HFFc6 (cell line): ENCODE measurements at regions not wholly inside any gene's neighbourhood (a gene's known extent, or its start where the extent isn't known, plus 50 kb on each side); places are given as distances from the start of the nearest gene placed in this dataset.
A peak's percentile ranks its signal among the peaks of the same experiment; 100 is the strongest.

Experiments
- DNase-seq: peaks from one replicate; pipeline ENCODE4 v3.0.0-alpha.2; 2018
- H3K27ac Mint-ChIP-seq: 2 replicates; pipeline ENCODE4 v1.8.0; 2020; ENCODE audit warnings: mild to moderate bottlenecking, mixed read lengths
- H3K27me3 Mint-ChIP-seq: 2 replicates; pipeline ENCODE4 v1.8.0; 2021; ENCODE audit warnings: mild to moderate bottlenecking, moderate library complexity, mixed read lengths; ENCODE audit not compliant: insufficient read depth
- H3K36me3 Mint-ChIP-seq: 2 replicates; pipeline ENCODE4 v1.8.0; 2021; ENCODE audit warnings: low read depth, mixed read lengths
- H3K4me1 Mint-ChIP-seq: 2 replicates; pipeline ENCODE4 v1.8.0; 2020; ENCODE audit warnings: low read depth, mixed read lengths
- H3K4me3 Mint-ChIP-seq: 2 replicates; pipeline ENCODE4 v1.8.0; 2020; ENCODE audit warnings: mild to moderate bottlenecking, moderate library complexity, mixed read lengths
- H3K9me3 Mint-ChIP-seq: 2 replicates; pipeline ENCODE4 v1.8.0; 2020; ENCODE audit warnings: mild to moderate bottlenecking, mixed read lengths
- TF ChIP-seq, protein P1 (sequence below): fragments of 200-600 bp; sonication (generic); IDR thresholded peaks from 2 replicates; pipeline ENCODE4 v1.5.0; 2021; ENCODE audit warnings: antibody characterized with exemption, mild to moderate bottlenecking

DNA sequence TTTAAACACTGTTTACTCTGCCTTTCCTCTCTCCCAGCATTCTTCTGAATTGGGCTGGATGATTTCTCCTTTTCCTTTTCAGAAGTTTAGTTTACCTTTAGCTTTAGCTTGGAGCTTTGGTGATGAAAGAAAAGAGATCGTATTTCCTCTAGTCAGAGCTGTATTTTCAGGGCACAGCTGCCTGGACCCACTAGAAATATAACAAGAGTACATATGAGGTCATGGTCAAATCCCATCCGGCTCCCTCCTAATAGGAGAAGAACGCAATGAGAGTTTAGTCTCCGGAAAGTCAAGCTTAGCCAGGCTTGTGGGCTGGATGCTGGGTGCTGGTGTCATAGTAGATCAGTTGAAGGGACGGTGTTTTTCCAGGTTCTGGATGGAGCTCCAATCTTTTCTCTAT lies 177.1 kb upstream of the PFN2 start:
- Mint-ChIP-seq H3K4me3 (peak overlapping the region; percentile 85), H3K27me3 (no peaks in the 10 kb centered on the region), H3K36me3 (peaks cover 7% of the 10 kb centered on the region; the same call in 1 of the 2 replicates), H3K9me3 (peaks cover 3% of the 10 kb centered on the region; the same call in 1 of the 2 replicates), H3K4me1 (peaks cover 85% of the 10 kb centered on the region), H3K27ac (peak overlapping the region; percentile 92)
- TF ChIP-seq, protein P1, sequence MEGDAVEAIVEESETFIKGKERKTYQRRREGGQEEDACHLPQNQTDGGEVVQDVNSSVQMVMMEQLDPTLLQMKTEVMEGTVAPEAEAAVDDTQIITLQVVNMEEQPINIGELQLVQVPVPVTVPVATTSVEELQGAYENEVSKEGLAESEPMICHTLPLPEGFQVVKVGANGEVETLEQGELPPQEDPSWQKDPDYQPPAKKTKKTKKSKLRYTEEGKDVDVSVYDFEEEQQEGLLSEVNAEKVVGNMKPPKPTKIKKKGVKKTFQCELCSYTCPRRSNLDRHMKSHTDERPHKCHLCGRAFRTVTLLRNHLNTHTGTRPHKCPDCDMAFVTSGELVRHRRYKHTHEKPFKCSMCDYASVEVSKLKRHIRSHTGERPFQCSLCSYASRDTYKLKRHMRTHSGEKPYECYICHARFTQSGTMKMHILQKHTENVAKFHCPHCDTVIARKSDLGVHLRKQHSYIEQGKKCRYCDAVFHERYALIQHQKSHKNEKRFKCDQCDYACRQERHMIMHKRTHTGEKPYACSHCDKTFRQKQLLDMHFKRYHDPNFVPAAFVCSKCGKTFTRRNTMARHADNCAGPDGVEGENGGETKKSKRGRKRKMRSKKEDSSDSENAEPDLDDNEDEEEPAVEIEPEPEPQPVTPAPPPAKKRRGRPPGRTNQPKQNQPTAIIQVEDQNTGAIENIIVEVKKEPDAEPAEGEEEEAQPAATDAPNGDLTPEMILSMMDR = no peak
- peak; percentile 57 for DNase-seq

DNA sequence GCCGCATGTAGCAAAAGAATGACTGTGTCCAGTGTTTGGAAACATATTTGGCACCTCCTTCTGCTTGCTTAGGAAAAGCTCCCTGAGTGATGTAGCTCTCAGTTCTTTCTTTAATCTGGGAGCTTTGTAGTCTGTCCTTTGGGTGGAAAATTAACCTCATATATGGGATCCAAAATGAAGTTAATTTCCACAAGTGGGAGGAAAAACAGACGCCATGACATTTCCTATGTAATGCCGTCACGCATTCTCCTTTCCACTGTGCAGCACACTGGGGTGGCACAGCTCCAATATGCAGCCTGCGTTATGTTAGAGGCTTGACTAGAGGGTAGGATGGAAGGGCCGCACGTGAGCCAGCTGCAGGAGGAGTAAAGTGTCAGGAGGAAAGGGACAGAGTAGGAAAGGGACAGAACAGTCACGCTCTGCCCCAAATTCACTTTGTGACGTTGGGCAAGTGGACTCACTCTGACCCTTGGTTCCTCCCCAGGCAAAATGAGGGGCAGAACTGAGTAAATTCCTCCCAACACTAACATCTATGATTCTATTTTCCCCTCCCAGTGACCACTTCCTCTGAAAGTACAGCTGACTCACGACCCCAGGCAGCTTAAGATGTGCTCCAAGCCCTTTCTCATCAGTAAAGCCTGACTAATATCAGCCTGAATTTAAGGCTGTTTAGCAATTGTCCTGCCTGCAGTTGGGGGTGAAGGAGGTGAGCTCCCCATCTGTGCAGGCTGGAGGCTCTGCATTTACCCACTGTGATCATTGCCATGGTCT lies 176.5 kb upstream of the PFN2 start:
- Mint-ChIP-seq H3K9me3 (peaks cover 3% of the 10 kb centered on the region; the same call in 1 of the 2 replicates), H3K27ac (peak overlapping the region; percentile 92), H3K4me1 (peaks cover 91% of the 10 kb centered on the region), H3K27me3 (no peaks in the 10 kb centered on the region), H3K36me3 (peaks cover 7% of the 10 kb centered on the region; the same call in 1 of the 2 replicates), H3K4me3 (peak overlapping the region; percentile 85)
- TF ChIP-seq, protein P1 = no peak
- DNase-seq = peak; percentile 90

GRCh38 chr3:150145659-150146058 lies 175.0 kb upstream of the PFN2 start:
- H3K9me3 Mint-ChIP-seq = peaks cover 3% of the 10 kb centered on the region; the same call in 1 of the 2 replicates
- peaks cover 82% of the 10 kb centered on the region for H3K4me1 Mint-ChIP-seq
- TF ChIP-seq, protein P1 = no peak
- peaks cover 7% of the 10 kb centered on the region; the same call in 1 of the 2 replicates for H3K36me3 Mint-ChIP-seq
- no peak overlapping the region for H3K4me3 Mint-ChIP-seq
- DNase-seq = no peak
- no peaks in the 10 kb centered on the region for H3K27me3 Mint-ChIP-seq
- H3K27ac Mint-ChIP-seq = peak overlapping the region; percentile 11; the same call in 1 of the 2 replicates

GRCh38 chr3:150144191-150144708 lies 173.6 kb upstream of the PFN2 start:
- TF ChIP-seq, protein P1 = no peak
- DNase-seq = no peak
- Mint-ChIP-seq H3K27ac (no peak overlapping the region), H3K9me3 (peaks cover 3% of the 10 kb centered on the region; the same call in 1 of the 2 replicates), H3K27me3 (no peaks in the 10 kb centered on the region), H3K4me1 (peaks cover 68% of the 10 kb centered on the region), H3K36me3 (peaks cover 7% of the 10 kb centered on the region; the same call in 1 of the 2 replicates), H3K4me3 (no peak overlapping the region)

- H3K36me3 Mint-ChIP-seq = peaks cover 7% of the 10 kb centered on the region; the same call in 1 of the 2 replicates
- H3K4me1 Mint-ChIP-seq = peaks cover 54% of the 10 kb centered on the region
- H3K9me3 Mint-ChIP-seq = peaks cover 3% of the 10 kb centered on the region; the same call in 1 of the 2 replicates
- DNase-seq = no peak
- no peaks in the 10 kb centered on the region for H3K27me3 Mint-ChIP-seq
- peak overlapping the region; percentile 8; the same call in 1 of the 2 replicates for H3K27ac Mint-ChIP-seq
- TF ChIP-seq, protein P1 = no peak
- H3K4me3 Mint-ChIP-seq = no peak overlapping the region
Observed at GRCh38 chr3:150142936-150143335, 172.2 kb upstream of the PFN2 start.
